ENCODE measurements at regions not wholly inside any gene's neighbourhood (a gene's known extent, or its start where the extent isn't known, plus 50 kb on each side); places are given as distances from the start of the nearest gene placed in this dataset.

DNA sequence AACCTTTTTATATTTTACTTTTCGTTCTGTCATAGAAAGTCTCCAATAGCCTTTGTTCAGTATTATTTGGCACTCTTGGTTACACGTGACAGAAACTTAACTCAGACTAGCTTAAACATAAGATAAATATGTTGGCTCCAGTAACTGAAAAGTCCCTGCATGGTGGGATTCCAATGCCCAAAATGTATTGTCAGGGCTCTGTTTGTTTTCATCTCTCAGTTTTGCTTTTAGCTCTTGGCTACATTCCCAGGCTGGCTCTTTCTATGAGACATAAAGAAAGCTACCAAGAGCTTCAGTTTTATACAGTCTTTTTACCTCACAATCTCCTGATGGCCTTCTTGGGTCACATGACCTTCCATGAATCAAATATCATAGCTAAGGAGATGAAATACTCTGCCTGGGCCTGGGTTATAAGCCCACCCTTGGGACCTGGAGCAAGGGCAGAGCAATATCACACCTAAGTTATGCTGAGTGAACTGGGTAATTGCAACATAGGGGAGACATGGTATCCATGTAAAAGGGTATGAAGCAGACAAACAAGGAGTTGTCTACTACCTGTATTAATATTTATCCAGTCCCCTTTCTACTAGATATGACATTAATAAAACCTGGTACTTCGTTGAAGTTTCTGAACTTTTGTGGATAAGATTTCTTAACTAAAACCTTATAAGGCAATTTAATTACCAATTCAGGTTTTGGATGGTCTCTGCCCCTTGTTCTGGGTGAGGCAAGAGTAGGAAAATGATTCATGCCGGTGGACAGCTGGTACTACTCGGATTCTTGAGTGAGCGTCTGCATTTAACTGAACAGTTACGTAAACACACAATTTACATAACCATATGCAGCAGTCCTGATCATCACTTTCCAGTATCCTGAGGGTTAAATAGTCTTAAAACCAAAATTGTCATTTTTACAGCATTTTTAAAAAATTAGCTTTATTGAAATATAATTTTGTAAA, 442.3 kb downstream of the GPATCH2 start:
- TF ChIP-seq, protein P1, sequence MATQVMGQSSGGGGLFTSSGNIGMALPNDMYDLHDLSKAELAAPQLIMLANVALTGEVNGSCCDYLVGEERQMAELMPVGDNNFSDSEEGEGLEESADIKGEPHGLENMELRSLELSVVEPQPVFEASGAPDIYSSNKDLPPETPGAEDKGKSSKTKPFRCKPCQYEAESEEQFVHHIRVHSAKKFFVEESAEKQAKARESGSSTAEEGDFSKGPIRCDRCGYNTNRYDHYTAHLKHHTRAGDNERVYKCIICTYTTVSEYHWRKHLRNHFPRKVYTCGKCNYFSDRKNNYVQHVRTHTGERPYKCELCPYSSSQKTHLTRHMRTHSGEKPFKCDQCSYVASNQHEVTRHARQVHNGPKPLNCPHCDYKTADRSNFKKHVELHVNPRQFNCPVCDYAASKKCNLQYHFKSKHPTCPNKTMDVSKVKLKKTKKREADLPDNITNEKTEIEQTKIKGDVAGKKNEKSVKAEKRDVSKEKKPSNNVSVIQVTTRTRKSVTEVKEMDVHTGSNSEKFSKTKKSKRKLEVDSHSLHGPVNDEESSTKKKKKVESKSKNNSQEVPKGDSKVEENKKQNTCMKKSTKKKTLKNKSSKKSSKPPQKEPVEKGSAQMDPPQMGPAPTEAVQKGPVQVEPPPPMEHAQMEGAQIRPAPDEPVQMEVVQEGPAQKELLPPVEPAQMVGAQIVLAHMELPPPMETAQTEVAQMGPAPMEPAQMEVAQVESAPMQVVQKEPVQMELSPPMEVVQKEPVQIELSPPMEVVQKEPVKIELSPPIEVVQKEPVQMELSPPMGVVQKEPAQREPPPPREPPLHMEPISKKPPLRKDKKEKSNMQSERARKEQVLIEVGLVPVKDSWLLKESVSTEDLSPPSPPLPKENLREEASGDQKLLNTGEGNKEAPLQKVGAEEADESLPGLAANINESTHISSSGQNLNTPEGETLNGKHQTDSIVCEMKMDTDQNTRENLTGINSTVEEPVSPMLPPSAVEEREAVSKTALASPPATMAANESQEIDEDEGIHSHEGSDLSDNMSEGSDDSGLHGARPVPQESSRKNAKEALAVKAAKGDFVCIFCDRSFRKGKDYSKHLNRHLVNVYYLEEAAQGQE (IDR thresholded peaks at IDR 0.05; ENCODE audit: insufficient read depth in 1 of 2, low read depth in 2 of 2, low read length in 2 of 2) = no peak
- no peak for TF ChIP-seq POLR2AphosphoS5 (IDR thresholded peaks at IDR 0.05; ENCODE audit: low read depth, low read length)
- no peak for TF ChIP-seq FOXP2 (optimal IDR thresholded peaks at IDR 0.05; ENCODE audit: borderline replicate concordance, extremely low read depth, extremely low read length, insufficient read depth)
- TF ChIP-seq SIN3A (IDR thresholded peaks at IDR 0.05; ENCODE audit: borderline replicate concordance, insufficient read depth, low read length) = no peak

All from PFSK-1 (cell line).